GM23248 (cell line): ENCODE measurements at regions not wholly inside any gene's neighbourhood (a gene's known extent, or its start where the extent isn't known, plus 50 kb on each side); places are given as distances from the start of the nearest gene placed in this dataset.

ENCODE experiments used
- DNase-seq: peaks from one replicate; pipeline ENCODE4 v3.0.0-alpha.2; 2015
- H2AFZ ChIP-seq: fragments of 200-600 bp; sonication (generic); 2 replicates; pipeline ENCODE4 v1.6.1; 2016; ENCODE audit warnings: antibody characterized with exemption
- H3F3A ChIP-seq: fragments of 200-600 bp; sonication (generic); 2 replicates; pipeline ENCODE4 v1.6.1; 2016; ENCODE audit warnings: mild to moderate bottlenecking, antibody characterized with exemption, mixed run types; ENCODE audit not compliant: insufficient read depth
- H3K27ac ChIP-seq: fragments of 200-600 bp; sonication (generic); 2 replicates; pipeline ENCODE4 v1.5.1; 2016; ENCODE audit warnings: mild to moderate bottlenecking
- H3K27me3 ChIP-seq: fragments of 200-600 bp; sonication (generic); replicated peaks from 2 replicates; pipeline ENCODE4 v1.6.1; 2016; ENCODE audit warnings: mild to moderate bottlenecking; ENCODE audit not compliant: insufficient read depth
- H3K36me3 ChIP-seq: fragments of 200-600 bp; sonication (generic); 2 replicates; pipeline ENCODE4 v1.6.1; 2016; ENCODE audit warnings: low read depth, mild to moderate bottlenecking
- H3K4me1 ChIP-seq: fragments of 200-600 bp; sonication (generic); 2 replicates; pipeline ENCODE4 v1.6.1; 2016; ENCODE audit warnings: mild to moderate bottlenecking; ENCODE audit not compliant: insufficient read depth
- H3K4me2 ChIP-seq: fragments of 200-600 bp; sonication (generic); one replicate; pipeline ENCODE4 v1.6.1; 2016; ENCODE audit warnings: mild to moderate bottlenecking; ENCODE audit not compliant: unreplicated experiment
- H3K4me3 ChIP-seq: fragments of 200-600 bp; sonication (generic); 2 replicates; pipeline ENCODE4 v1.5.1; 2016; ENCODE audit warnings: mild to moderate bottlenecking
- H3K79me2 ChIP-seq: fragments of 200-600 bp; sonication (generic); 2 replicates; pipeline ENCODE4 v1.6.1; 2016; ENCODE audit warnings: mild to moderate bottlenecking; ENCODE audit not compliant: insufficient read depth
- H3K9ac ChIP-seq: fragments of 200-600 bp; sonication (generic); 2 replicates; pipeline ENCODE4 v1.6.1; 2016; ENCODE audit warnings: mild to moderate bottlenecking
- H3K9me2 ChIP-seq: fragments of 200-600 bp; sonication (generic); 2 replicates; pipeline ENCODE4 v1.6.1; 2016; ENCODE audit warnings: mixed run types, mild to moderate bottlenecking, moderate library complexity; ENCODE audit not compliant: insufficient read depth
- H3K9me3 ChIP-seq: fragments of 200-600 bp; sonication (generic); one replicate; pipeline ENCODE4 v1.6.1; 2017; ENCODE audit warnings: low read depth
- H4K20me1 ChIP-seq: fragments of 200-600 bp; sonication (generic); 2 replicates; pipeline ENCODE4 v1.6.0; 2016; ENCODE audit not compliant: insufficient read depth
- EZH2 ChIP-seq: fragments of 200-600 bp; sonication (generic); IDR thresholded peaks from 2 replicates; pipeline ENCODE4 v1.6.1; 2018; ENCODE audit warnings: antibody characterized with exemption, mild to moderate bottlenecking; ENCODE audit not compliant: insufficient read depth, poor library complexity, severe bottlenecking
- EZH2phosphoT487 ChIP-seq: fragments of 200-600 bp; sonication (generic); IDR thresholded peaks from 2 replicates; pipeline ENCODE4 v1.6.1; 2018; ENCODE audit warnings: antibody characterized with exemption, moderate library complexity, mild to moderate bottlenecking, low read depth; ENCODE audit not compliant: insufficient read depth
- WGBS, 2 experiments: methylation state at CpG; one replicate each; pipeline ENCODE4 v1.1.6; 2015 to 2017; ENCODE audit warnings: low lambda C conversion rate in 2 of 2, low coverage in 1 of 2; ENCODE audit errors: missing lambda C conversion rate in 2 of 2; 5-methylcytosine and 5-hydroxymethylcytosine counted together
- in situ Hi-C: fragments of 300-500 bp; cut with MboI; formaldehyde crosslinking; loops from 2 replicates; pipeline ENCODE4 v1.15.0; 2020

- WGBS, 2 experiments: 81% methylated on average over 5 of the region's 5 CpGs
- Histone ChIP-seq H3K9ac (no peak overlapping the region), H3K79me2 (no peaks in the 10 kb centered on the region), H3K9me2 (no peaks in the 10 kb centered on the region), H3K27ac (no peak overlapping the region), H3K4me2 (no peak overlapping the region), H3F3A (no peaks in the 10 kb centered on the region), H3K27me3 (no peaks in the 10 kb centered on the region), H3K9me3 (no peaks in the 10 kb centered on the region), H3K36me3 (no peaks in the 10 kb centered on the region), H3K4me3 (no peak overlapping the region), H2AFZ (no peak overlapping the region), H3K4me1 (no peaks in the 10 kb centered on the region; the same call in 1 of the 2 replicates), H4K20me1 (no peaks in the 10 kb centered on the region)
- no peak for TF ChIP-seq EZH2phosphoT487
- no peak for TF ChIP-seq EZH2
- in situ Hi-C loops: no loop called here
- DNase-seq: no peak
Measured at GRCh38 chr10:118952493-118953295, 76.8 kb upstream of the NANOS1 start.

DNA sequence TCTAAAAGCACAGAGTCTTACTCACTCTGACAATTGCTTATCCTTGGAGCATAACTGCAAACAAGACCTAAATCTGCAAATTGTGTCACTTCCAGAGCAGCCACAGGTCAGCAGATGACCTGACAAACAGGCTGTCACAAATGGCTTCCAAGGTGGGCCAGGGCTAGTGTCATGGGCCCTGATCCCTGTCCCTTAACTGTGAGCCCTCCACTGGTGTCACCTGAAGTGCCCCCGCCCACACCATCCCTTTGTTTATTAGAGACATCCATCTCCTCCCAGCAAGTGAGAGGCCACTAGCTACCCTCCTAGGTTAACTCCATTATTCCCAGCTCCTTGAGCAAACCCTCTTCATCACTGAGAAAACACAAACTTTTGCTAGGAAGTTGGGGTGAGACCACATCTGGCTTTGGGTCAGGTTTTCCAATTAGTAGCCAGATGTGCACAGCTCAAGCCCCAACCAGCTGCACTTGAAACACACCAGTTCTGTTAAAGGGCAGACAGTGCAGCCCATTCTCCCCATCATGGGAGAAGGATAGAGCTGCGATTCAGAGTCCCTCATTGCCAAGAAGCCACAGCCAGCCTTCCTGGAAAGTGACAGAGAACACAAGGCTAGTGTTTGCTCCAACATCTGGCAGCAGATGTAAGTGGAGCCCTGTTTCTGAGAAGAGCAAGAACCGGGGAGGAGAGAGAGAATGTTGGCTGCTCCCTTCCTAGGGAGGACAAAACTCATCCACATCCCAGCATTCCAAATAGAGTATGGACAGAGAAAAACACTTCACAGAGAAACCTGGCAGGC, 75.7 kb upstream of the NANOS1 start:
- in situ Hi-C loops: no loop called here
- WGBS, 2 experiments: 36 to 41% methylated on average over 3 of the region's 3 CpGs

DNA sequence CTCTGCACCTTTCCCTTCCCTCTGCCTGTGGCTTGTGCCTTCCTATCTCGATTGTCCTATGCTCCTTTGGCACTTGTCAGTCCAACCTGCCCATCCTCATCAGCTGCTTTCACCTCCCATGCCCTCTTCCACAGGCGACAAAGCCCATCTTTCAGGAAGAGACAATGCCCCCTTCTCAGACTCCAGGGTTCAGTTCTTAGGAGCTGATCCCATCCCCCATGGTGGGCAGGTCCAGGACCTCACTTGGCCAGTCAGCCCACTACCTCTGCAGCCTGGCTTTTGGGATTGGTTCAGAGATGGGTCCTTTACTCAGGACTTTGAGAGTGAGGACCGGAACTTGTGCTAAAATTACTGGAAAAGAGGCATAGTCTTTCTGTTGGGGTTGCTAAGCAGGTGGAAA, 74.0 kb upstream of the NANOS1 start:
- Histone ChIP-seq H3K9me3 (no peaks in the 10 kb centered on the region), H4K20me1 (no peaks in the 10 kb centered on the region), H3F3A (no peaks in the 10 kb centered on the region), H3K36me3 (no peaks in the 10 kb centered on the region), H3K4me2 (no peak overlapping the region), H3K79me2 (no peaks in the 10 kb centered on the region), H3K9ac (no peak overlapping the region), H3K27ac (no peak overlapping the region), H2AFZ (no peak overlapping the region), H3K4me3 (no peak overlapping the region), H3K4me1 (peaks cover 16% of the 10 kb centered on the region), H3K27me3 (no peaks in the 10 kb centered on the region), H3K9me2 (no peaks in the 10 kb centered on the region)
- TF ChIP-seq EZH2: no peak
- TF ChIP-seq EZH2phosphoT487: no peak
- in situ Hi-C loops: no loop called here
- DNase-seq: no peak
- 51 to 55% methylated on average over 3 of the region's 3 CpGs for WGBS, 2 experiments

More for the DNA sequence above, 75.7 kb upstream of the NANOS1 start:
- H3K27me3 ChIP-seq: no peaks in the 10 kb centered on the region
- H3F3A ChIP-seq: no peaks in the 10 kb centered on the region
- TF ChIP-seq EZH2: no peak
- no peak for TF ChIP-seq EZH2phosphoT487
- peaks cover 3% of the 10 kb centered on the region; the same call in 1 of the 2 replicates for H3K4me1 ChIP-seq
- H3K9me2 ChIP-seq: no peaks in the 10 kb centered on the region
- no peak overlapping the region for H3K4me3 ChIP-seq
- H4K20me1 ChIP-seq: no peaks in the 10 kb centered on the region
- H3K9me3 ChIP-seq: no peaks in the 10 kb centered on the region
- no peak for DNase-seq
- no peak overlapping the region for H3K9ac ChIP-seq
- no peaks in the 10 kb centered on the region for H3K36me3 ChIP-seq
- no peak overlapping the region for H2AFZ ChIP-seq
- no peak overlapping the region for H3K4me2 ChIP-seq
- H3K79me2 ChIP-seq: no peaks in the 10 kb centered on the region
- no peak overlapping the region for H3K27ac ChIP-seq

DNA sequence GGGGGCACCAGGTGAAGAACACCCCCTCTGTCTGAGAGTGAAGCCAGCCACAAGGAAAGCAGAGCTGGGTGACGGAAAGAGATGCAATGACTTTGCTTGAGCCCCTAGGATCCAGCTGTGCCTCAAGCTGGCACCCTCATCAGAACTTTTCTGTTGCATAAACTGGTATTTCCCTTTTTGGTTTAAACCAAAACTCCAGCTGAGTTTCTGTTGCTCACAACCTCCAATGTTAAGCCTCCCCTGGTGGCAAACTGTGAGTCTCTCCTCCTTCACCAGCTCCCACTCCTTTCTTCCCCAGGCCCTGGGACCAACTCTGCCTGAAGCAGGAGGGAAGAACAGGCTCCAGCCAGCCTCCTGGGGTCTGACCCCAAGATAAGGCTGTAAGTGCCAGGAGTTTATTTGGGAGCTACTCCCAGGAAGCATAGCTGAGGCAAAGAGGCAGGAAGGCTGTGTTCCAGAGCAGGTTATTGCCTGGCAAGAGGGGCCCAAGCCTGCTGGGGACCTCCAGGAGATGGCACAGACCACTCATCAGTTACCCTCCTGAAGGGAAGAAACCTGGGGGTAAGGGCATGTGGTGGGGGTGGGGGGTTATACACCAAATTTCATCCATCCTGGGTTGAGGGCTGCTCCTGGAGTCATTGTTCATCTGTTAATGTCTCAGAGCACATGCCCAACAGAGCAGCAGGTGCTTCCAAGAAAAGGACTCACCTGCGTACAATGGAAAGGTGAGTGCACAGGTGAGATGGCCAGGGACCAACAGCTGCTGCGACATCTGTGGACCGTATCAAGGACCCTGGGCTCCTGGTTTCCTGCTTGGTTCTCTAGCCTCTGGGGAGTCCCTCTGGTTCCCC, 73.3 kb upstream of the NANOS1 start:
- no peaks in the 10 kb centered on the region for H3K79me2 ChIP-seq
- DNase-seq: no peak
- H3K9me2 ChIP-seq: no peaks in the 10 kb centered on the region
- no peak overlapping the region for H2AFZ ChIP-seq
- no peaks in the 10 kb centered on the region for H3K27me3 ChIP-seq
- TF ChIP-seq EZH2: no peak
- TF ChIP-seq EZH2phosphoT487: no peak
- 85 to 88% methylated on average over 4 of the region's 4 CpGs for WGBS, 2 experiments
- H3K36me3 ChIP-seq: no peaks in the 10 kb centered on the region
- no peaks in the 10 kb centered on the region for H3K9me3 ChIP-seq
- H3K27ac ChIP-seq: no peak overlapping the region
- H3K4me2 ChIP-seq: no peak overlapping the region
- no peaks in the 10 kb centered on the region for H3F3A ChIP-seq
- H3K4me3 ChIP-seq: no peak overlapping the region
- in situ Hi-C loops: no loop called here
- no peaks in the 10 kb centered on the region for H4K20me1 ChIP-seq
- H3K9ac ChIP-seq: no peak overlapping the region
- H3K4me1 ChIP-seq: peaks cover 16% of the 10 kb centered on the region
